Activated CD8-positive, alpha-beta memory T cell treated with anti-CD3 and anti-CD28 coated beads, Interleukin-2, amount 10 ng/mL, durations not matched to agents 7 days and 5 days (primary cell): ENCODE measurements at regions not wholly inside any gene's neighbourhood (a gene's known extent, or its start where the extent isn't known, plus 50 kb on each side); places are given as distances from the start of the nearest gene placed in this dataset.
"Not testable (repeated sequence)": the region's sequence is repeated elsewhere in the genome, so short reads cannot be mapped to it uniquely, and the experiment has no call there.

Experiments
- ATAC-seq: fragments of 150-1000 bp; cut with Tn5 transposase; one replicate; pipeline ENCODE4 v1.10.0; 2021; ENCODE audit warnings: moderate library complexity
- CTCF ChIA-PET: fragments of 350-600 bp; sonication (Branson Sonifier 250); formaldehyde crosslinking; loops from one replicate; lab custom pipeline; 2021; ENCODE audit warnings: antibody characterized with exemption; lab: Charles Lee
- DNase-seq: peaks from one replicate; pipeline ENCODE4 v3.0.0-alpha.2; 2020
- H3K27ac Mint-ChIP-seq: one replicate; pipeline ENCODE4 v1.8.0; 2021; ENCODE audit warnings: mild to moderate bottlenecking, mixed read lengths
- H3K27me3 Mint-ChIP-seq: one replicate; pipeline ENCODE4 v1.8.0; 2021; ENCODE audit warnings: mixed read lengths
- H3K36me3 Mint-ChIP-seq: one replicate; pipeline ENCODE4 v1.8.0; 2021; ENCODE audit warnings: mild to moderate bottlenecking, mixed read lengths
- H3K4me1 Mint-ChIP-seq: one replicate; pipeline ENCODE4 v1.8.0; 2021; ENCODE audit warnings: mixed read lengths
- H3K4me3 Mint-ChIP-seq: one replicate; pipeline ENCODE4 v1.8.0; 2021; ENCODE audit warnings: mild to moderate bottlenecking, moderate library complexity, mixed read lengths
- H3K9me3 Mint-ChIP-seq: one replicate; pipeline ENCODE4 v1.8.0; 2022; ENCODE audit warnings: low read depth, mixed read lengths

- ATAC-seq (no peak), DNase-seq (no peak)
- H3K4me3 Mint-ChIP-seq: no peak overlapping the region
- H3K4me1 Mint-ChIP-seq: no peaks in the 10 kb centered on the region
- H3K27me3 Mint-ChIP-seq: no peaks in the 10 kb centered on the region
- H3K36me3 Mint-ChIP-seq: no peaks in the 10 kb centered on the region
- CTCF ChIA-PET: no interaction called here
- no peaks in the 10 kb centered on the region for H3K9me3 Mint-ChIP-seq
- no peak overlapping the region for H3K27ac Mint-ChIP-seq
These were observed 489.0 kb downstream of the USP25 start for GRCh38 chr21:16218682-16219343.

DNA sequence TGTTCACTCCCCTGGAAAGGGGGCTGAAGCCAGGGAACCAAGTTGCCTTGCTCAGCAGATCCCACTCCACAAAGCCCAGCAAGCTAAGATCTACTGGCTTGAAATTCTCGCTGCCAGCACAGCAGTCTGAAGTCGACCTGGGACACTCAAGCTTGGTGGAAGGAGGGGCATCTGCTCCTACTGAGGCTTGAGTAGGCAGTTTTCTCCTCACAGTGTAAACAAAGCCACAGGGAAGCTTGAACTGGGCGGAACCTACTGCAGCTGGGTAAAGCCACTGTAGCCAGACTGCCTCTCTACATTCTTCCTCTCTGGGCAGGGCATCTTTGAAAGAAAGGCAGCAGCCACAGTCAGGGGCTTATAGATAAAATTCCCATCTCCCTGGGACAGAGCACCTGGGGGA lies 495.0 kb downstream of the USP25 start:
- H3K9me3 Mint-ChIP-seq, H3K36me3 Mint-ChIP-seq, H3K27ac Mint-ChIP-seq, DNase-seq, ATAC-seq, H3K27me3 Mint-ChIP-seq, H3K4me1 Mint-ChIP-seq, CTCF ChIA-PET, H3K4me3 Mint-ChIP-seq: not testable (repeated sequence)

GRCh38 chr21:16239659-16240265 lies 510.0 kb downstream of the USP25 start:
- no peak for ATAC-seq
- CTCF ChIA-PET: no interaction called here
- Mint-ChIP-seq H3K27me3 (no peaks in the 10 kb centered on the region), H3K4me3 (no peak overlapping the region), H3K4me1 (no peaks in the 10 kb centered on the region), H3K27ac (no peak overlapping the region), H3K9me3 (no peaks in the 10 kb centered on the region), H3K36me3 (no peaks in the 10 kb centered on the region)
- DNase-seq: no peak

- H3K4me1 Mint-ChIP-seq: no peaks in the 10 kb centered on the region
- DNase-seq (no peak), ATAC-seq (no peak)
- H3K27me3 Mint-ChIP-seq: no peaks in the 10 kb centered on the region
- CTCF ChIA-PET: no interaction called here
- no peaks in the 10 kb centered on the region for H3K36me3 Mint-ChIP-seq
- no peaks in the 10 kb centered on the region for H3K9me3 Mint-ChIP-seq
- H3K4me3 Mint-ChIP-seq: no peak overlapping the region
- H3K27ac Mint-ChIP-seq: no peak overlapping the region
These were observed 511.2 kb downstream of the USP25 start for GRCh38 chr21:16241016-16241415.

DNA sequence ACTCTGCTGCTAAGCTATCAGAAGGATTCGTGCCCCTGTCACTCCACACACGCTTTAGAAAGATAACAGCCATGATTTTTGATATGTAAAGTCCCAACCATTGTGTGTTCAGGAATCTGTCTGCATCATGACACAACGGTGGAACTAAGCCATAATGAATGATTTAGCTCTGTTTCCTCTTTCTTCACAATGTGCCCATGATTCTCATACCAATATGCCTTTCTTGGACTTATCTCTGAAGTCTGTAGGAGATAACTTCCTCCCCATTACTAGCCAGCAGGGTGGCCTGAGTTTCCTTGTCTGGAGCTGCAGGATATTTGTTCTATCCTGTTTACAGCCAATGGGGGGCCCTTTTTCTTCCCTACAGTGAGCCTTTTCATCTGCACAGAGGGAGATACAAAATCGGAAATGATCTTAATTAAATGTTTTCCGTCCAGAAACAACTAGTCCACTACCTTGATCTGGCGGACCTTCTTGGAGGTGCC lies 511.7 kb downstream of the USP25 start:
- no peak for ATAC-seq
- Mint-ChIP-seq H3K27me3 (no peaks in the 10 kb centered on the region), H3K9me3 (no peaks in the 10 kb centered on the region), H3K4me1 (no peaks in the 10 kb centered on the region), H3K36me3 (no peaks in the 10 kb centered on the region), H3K27ac (no peak overlapping the region), H3K4me3 (no peak overlapping the region)
- CTCF ChIA-PET: no interaction called here
- DNase-seq: no peak

DNA sequence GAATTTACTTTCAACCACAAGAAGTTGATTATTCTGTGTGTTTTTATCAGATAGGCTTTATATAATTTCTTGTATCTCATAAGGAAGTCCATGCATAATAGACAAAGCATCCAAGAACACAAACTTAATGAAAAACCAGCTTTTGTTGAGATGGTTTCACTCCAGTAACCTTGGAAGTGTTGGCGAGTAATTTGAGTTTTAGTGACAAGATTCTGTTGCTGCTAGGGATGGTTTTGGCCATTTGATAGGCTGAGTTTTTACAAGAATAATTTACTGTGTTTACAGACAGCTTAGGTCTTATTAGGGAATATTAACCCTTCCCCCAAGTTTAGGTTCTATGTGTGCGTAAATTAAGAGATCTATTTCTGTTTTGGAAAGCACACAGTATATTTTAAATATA lies 513.6 kb downstream of the USP25 start:
- H3K9me3 Mint-ChIP-seq: no peaks in the 10 kb centered on the region
- CTCF ChIA-PET: no interaction called here
- no peak overlapping the region for H3K27ac Mint-ChIP-seq
- no peaks in the 10 kb centered on the region for H3K27me3 Mint-ChIP-seq
- H3K36me3 Mint-ChIP-seq: no peaks in the 10 kb centered on the region
- ATAC-seq: no peak
- no peak overlapping the region for H3K4me3 Mint-ChIP-seq
- DNase-seq: no peak
- H3K4me1 Mint-ChIP-seq: no peaks in the 10 kb centered on the region

DNA sequence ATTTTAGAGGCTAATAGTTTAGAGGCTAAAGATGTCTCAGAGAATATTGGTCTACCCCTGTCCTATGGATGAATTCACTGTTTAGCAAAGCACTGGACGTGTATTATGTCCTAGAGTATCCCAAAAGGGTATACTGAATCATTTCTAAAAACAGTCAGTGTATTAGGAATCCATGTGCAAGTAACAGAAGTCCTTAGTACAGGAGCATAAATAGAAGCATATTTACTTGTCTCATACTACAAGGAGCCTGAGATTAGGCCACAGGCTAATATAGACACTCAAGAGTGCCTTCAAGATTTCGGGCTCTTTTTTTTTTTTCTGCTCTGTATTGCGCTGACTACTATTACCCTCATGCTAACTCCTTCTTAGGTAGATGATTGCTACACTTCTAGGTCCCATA lies 518.9 kb downstream of the USP25 start:
- H3K4me3 Mint-ChIP-seq: no peak overlapping the region
- no peaks in the 10 kb centered on the region for H3K27me3 Mint-ChIP-seq
- H3K36me3 Mint-ChIP-seq: no peaks in the 10 kb centered on the region
- ATAC-seq: no peak
- H3K4me1 Mint-ChIP-seq: no peaks in the 10 kb centered on the region
- CTCF ChIA-PET: no interaction called here
- no peak overlapping the region for H3K27ac Mint-ChIP-seq
- no peaks in the 10 kb centered on the region for H3K9me3 Mint-ChIP-seq
- DNase-seq: no peak

GRCh38 chr21:16250273-16250672 lies 520.5 kb downstream of the USP25 start:
- DNase-seq: no peak
- Mint-ChIP-seq H3K27me3 (no peaks in the 10 kb centered on the region), H3K27ac (no peak overlapping the region), H3K9me3 (no peaks in the 10 kb centered on the region), H3K36me3 (no peaks in the 10 kb centered on the region), H3K4me3 (no peak overlapping the region), H3K4me1 (no peaks in the 10 kb centered on the region)
- no peak for ATAC-seq
- CTCF ChIA-PET: no interaction called here

- CTCF ChIA-PET: no interaction called here
- H3K27ac Mint-ChIP-seq: no peak overlapping the region
- no peaks in the 10 kb centered on the region for H3K4me1 Mint-ChIP-seq
- H3K4me3 Mint-ChIP-seq: no peak overlapping the region
- H3K36me3 Mint-ChIP-seq: no peaks in the 10 kb centered on the region
- DNase-seq: no peak
- no peaks in the 10 kb centered on the region for H3K27me3 Mint-ChIP-seq
- no peak for ATAC-seq
- no peaks in the 10 kb centered on the region for H3K9me3 Mint-ChIP-seq
These were observed 529.2 kb downstream of the USP25 start for GRCh38 chr21:16258844-16259611.

DNA sequence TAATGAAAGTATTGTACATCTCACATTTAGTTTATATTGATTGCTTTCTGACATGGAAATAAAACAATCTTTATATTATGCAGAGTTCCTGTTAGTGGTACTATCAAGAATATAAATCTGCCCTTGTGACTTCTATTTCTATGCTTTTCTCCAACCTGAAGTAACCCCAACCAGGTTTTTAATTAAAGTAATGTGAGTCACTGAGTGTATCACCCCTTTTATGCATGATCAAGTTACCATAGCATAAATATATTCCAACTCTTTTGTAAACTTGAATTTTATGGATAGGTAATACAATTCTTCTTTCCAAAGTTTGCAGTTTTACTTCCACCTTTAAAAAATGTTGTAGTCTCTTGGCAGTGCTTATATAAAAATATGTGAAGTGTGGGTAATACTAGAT lies 532.3 kb downstream of the USP25 start:
- ATAC-seq: no peak
- CTCF ChIA-PET: no interaction called here
- DNase-seq: no peak
- H3K36me3 Mint-ChIP-seq: no peaks in the 10 kb centered on the region
- no peaks in the 10 kb centered on the region for H3K27me3 Mint-ChIP-seq
- H3K9me3 Mint-ChIP-seq: no peaks in the 10 kb centered on the region
- no peak overlapping the region for H3K4me3 Mint-ChIP-seq
- no peaks in the 10 kb centered on the region for H3K4me1 Mint-ChIP-seq
- no peak overlapping the region for H3K27ac Mint-ChIP-seq

GRCh38 chr21:16264319-16264718 lies 534.5 kb downstream of the USP25 start:
- no peaks in the 10 kb centered on the region for H3K27me3 Mint-ChIP-seq
- H3K4me1 Mint-ChIP-seq: no peaks in the 10 kb centered on the region
- no peaks in the 10 kb centered on the region for H3K36me3 Mint-ChIP-seq
- CTCF ChIA-PET: no interaction called here
- H3K9me3 Mint-ChIP-seq: no peaks in the 10 kb centered on the region
- DNase-seq: no peak
- no peak overlapping the region for H3K27ac Mint-ChIP-seq
- H3K4me3 Mint-ChIP-seq: no peak overlapping the region
- no peak for ATAC-seq

GRCh38 chr21:16269476-16269875 lies 539.7 kb downstream of the USP25 start:
- Mint-ChIP-seq H3K36me3 (no peaks in the 10 kb centered on the region), H3K4me1 (no peaks in the 10 kb centered on the region), H3K27ac (no peak overlapping the region), H3K4me3 (no peak overlapping the region), H3K27me3 (no peaks in the 10 kb centered on the region), H3K9me3 (no peaks in the 10 kb centered on the region)
- ATAC-seq (no peak), DNase-seq (no peak)
- CTCF ChIA-PET: no interaction called here

DNA sequence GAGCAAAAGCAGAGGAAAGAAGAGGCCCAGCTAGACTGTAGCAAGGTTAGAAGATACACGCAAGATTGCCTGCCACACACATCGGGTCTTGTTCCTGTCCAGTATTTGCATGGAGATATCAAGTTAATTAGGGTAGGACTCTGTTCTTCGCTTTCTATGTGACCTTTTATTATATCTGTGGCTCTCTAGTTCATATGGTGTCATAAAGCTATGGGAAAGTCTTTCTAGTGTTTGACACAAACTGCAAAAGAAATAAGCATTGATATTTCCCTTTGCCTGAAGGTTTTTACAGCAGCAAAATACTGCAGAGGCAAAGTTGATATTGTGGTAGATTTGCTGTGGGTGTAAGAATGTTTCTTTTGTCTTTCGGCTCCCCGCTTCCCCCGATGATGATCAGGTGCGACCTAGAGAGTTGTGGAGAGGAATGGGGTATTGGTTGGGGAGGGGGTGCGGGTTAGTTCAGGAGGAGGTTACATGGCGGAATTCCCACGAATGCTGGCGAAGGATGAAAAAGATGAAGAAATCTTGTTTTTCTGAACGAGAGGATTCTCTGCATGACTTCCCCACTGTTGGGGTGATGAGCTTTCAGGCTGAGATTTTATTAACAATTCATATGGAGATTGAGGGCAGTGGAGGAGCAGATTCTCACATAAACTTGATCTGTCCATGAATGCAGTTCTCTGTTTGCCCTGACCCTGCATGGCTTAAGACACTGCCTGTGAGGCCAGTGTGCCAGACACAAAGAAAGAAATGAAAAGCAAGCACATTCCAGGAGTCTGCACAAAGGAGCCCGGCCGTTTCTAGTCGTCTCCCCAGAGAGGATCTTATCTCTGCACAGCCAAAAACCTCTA lies 550.2 kb downstream of the USP25 start:
- DNase-seq (no peak), ATAC-seq (no peak)
- no peak overlapping the region for H3K4me3 Mint-ChIP-seq
- CTCF ChIA-PET: no interaction called here
- H3K36me3 Mint-ChIP-seq: no peaks in the 10 kb centered on the region
- H3K27ac Mint-ChIP-seq: no peak overlapping the region
- no peaks in the 10 kb centered on the region for H3K27me3 Mint-ChIP-seq
- H3K9me3 Mint-ChIP-seq: no peaks in the 10 kb centered on the region
- H3K4me1 Mint-ChIP-seq: no peaks in the 10 kb centered on the region
